GM12874 (cell line): ENCODE measurements at regions not wholly inside any gene's neighbourhood (a gene's known extent, or its start where the extent isn't known, plus 50 kb on each side); places are given as distances from the start of the nearest gene placed in this dataset.

Experiments
- CTCF ChIP-seq: IDR thresholded peaks from 2 replicates; pipeline ENCODE4 v1.5.1; 2011; ENCODE audit warnings: low read depth, mild to moderate bottlenecking, control low read depth, low read length, moderate library complexity; ENCODE audit not compliant: insufficient read depth

DNA sequence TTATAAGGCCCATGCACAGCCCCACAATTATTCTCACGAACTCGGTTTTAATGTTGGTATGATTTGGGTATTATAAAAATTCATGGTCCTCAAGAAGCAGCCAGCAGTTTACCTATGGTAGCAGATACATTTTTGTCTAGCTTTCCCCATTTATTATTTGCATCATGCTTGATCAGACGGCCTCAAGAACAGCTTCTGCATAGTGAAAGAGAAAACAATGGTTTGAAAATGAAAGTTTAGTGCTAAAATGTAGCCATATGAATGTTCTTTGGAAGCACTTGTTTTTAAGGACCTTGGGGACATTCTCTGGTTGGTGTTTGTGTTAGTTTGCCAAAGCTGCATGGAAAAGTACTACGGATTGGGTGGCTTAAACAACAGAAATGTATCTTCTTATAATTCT is 72.4 kb upstream of the CPHXL start:
- no peak for TF ChIP-seq CTCF

DNA sequence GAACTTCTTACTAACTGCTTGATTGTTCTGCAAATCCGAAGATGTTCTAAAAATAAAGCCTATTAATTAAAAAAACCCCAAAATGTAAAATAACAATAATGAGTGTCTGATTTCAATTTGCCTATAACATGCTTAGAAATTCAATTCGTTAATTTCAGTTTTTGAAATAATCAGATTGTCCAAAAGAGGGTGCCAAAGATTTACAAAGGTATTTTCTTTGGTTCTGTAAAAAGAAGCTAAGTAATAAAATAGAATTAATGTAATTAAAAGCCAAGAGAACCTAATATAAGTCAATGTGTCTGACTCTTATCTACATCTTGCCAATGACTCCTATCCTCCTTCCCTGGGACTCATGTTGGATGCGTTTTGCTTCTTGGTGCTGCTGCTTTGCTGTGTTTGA is 75.0 kb upstream of the CPHXL start:
- no peak for TF ChIP-seq CTCF

DNA sequence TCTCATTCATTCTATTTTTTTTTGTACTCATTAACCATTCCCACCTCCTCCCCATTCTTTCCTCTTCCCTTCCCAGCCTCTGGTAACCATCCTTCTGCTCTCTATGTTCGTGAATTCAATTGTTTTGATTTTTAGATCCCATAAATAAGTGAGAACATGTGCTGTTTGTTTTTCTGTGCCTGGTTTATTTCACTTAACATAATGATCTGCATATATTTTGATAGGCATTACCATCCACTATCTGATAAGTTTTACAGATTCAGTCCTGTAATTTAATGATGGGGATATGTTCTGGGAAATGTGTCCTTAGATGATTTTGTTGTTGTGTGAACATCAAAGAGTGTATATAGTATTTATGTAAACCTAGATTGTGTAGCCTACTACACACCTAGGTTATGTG is 77.5 kb upstream of the CPHXL start:
- no peak for TF ChIP-seq CTCF

DNA sequence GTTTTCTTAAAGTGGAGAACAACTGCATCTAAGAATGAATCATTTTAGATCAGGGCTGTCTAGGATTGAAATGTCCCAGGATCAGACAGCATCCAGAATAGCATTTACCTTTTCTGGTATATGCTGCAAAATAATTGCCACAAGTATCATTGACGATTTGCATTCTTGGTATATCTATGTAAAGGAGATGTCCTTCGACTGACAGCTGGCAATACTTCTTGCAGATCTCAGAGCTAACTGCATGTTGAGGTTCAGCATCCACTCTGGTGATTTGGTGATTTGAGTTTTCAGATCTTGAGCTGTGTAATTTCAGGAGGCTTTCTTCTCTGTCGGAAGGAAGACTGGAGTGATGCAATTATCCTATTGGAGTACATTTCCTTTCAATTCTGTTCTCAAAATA is 78.1 kb upstream of the CPHXL start:
- TF ChIP-seq CTCF = no peak

GRCh38 chr16:75805946-75806345 is 79.7 kb upstream of the CPHXL start:
- TF ChIP-seq CTCF = no peak

DNA sequence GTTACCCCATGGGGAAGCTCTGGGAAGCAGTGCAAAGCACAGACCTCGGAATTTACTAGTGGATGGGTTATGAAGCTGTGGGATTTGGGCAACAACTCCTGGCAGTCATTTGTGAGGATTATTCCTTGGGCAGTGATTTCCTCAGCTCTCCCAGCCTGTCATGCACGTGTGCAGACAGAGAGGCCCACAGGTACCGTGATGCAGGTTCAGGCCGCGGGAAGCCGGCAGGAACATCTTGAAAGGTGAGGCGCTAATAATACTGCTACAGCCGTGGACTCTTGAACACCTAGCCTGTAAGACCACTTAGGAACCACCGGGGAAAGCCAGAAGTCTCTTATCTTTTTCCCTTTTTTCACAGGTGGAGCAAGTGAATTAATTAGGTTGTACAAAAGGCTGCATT is 80.2 kb upstream of the CPHXL start:
- no peak for TF ChIP-seq CTCF

DNA sequence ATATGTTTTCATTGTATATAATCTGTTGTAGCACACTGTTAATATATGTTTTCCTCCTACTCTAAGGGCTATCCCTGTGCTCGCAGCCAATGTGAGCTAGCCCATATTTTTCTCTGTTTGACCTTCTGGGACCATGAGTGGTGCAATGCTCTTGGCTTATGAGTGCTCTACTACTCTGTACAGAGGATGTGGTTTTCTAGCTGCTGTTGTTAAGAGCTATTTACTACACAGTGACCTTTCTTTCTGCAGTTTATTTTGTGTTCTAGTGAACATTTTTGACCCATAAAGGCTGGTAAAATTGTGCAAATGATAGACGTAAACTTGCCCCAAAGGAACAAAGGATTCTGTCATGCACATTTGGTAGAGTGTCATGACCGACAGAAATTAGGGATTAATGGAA is 84.1 kb upstream of the CPHXL start:
- TF ChIP-seq CTCF = no peak
